ENCODE measurements at regions not wholly inside any gene's neighbourhood (a gene's known extent, or its start where the extent isn't known, plus 50 kb on each side); places are given as distances from the start of the nearest gene placed in this dataset.
A peak's percentile ranks its signal among the peaks of the same experiment; 100 is the strongest.

DNA sequence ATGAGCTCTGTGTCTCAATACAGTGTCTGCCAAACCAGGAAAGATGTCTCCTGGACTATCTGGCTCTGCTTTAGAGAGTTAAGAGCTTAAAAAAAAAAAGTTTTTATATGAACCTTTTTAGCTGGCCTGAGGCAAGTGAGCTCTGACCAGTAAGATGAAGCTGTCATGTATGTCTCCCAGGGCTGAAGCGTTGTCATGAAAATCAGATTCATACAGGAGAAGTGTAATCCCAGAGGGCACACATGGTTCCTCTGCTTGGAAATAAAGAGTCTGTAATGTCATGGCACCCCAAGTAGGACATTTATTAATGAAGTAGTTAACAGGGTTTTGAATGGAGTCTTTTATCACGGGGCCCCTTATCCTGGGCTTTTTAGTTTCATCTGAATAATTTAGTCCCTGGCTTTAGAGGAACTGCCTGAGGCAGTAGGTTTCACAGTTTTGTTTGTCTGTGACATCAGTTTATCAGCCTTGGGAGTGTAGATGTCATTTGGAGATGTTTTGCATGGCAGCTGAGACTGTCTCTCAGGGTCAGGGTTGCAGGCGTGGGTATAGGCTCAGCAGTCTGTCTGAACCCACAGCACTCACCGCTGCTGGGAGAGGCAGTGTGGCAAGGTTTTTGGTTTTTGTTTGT, 223.3 kb downstream of the DIRAS2 start:
- DNase-seq (ENCODE audit: low read depth), result no peak

DNA sequence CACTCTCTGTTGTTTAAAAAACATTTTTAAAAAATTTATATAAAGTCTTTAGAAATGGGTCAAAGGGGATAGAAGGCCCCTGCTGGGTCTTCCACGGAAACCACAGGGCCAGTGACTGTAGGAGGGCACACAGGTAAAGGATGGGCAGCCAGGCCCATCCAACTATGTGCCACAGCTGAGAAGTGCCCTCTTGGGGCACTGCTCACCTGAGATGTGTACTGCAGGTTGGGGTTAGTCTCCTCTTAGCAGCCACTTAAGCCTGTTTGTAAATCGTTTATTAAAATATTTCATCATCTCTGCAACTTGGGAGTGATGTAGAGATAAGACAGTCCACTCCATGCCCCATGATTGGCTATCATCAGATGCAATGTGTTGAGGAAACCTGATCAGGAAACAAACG, 222.4 kb downstream of the DIRAS2 start:
- no peak for DNase-seq (ENCODE audit: low read depth)

GRCh38 chr9:90420768-90421513, 221.7 kb downstream of the DIRAS2 start:
- DNase-seq (ENCODE audit: low read depth), result no peak

- no peak for DNase-seq (ENCODE audit: low read depth)
Measured at GRCh38 chr9:90421786-90422185, 220.8 kb downstream of the DIRAS2 start.

GRCh38 chr9:90423661-90424193, 218.9 kb downstream of the DIRAS2 start:
- no peak for DNase-seq (ENCODE audit: low read depth)

GRCh38 chr9:90428517-90428916, 214.1 kb downstream of the DIRAS2 start:
- DNase-seq (ENCODE audit: low read depth), result no peak

DNA sequence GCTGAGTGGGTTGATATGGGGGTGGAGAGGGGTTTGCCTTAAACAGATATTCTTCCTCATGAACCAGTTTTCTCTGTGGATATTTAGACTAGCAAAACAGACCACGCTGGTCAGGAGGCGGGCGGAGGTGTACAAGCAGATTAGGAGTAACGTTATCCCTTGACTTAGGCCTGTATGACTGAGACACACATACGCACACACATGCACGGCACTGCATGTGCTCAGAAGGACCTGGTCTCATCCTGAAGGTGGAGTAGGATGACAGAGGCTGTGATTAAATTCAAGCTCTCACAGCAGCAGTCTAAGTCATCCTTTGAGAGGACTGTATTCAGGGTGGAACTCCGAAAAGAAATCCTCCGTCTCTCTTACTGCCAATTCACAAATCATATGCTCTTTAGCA, 209.7 kb downstream of the DIRAS2 start:
- no peak for DNase-seq (ENCODE audit: low read depth)

GRCh38 chr9:90433398-90433941, 209.2 kb downstream of the DIRAS2 start:
- no peak for DNase-seq (ENCODE audit: low read depth)

GRCh38 chr9:90441814-90442213, 200.8 kb downstream of the DIRAS2 start:
- DNase-seq (ENCODE audit: low read depth), result no peak

DNA sequence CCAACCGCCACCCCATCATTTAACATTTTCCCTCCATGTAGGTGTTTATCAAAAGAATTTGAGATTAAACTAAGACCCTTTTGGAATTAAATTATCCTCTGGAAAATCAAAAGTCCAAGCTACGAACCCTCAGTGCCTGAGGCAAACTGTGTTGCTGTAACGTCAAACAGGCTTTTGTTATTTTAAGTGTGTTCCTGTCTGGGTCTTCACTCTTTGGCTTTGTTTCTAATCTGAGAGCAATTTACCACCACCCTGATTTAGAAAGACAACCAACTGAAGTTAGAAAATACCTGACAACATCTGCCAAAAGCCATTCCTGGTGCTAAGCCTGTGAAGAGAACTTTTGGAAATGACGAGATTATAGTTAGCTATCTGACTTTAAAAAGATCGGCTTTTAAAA, 199.9 kb downstream of the DIRAS2 start:
- no peak for DNase-seq (ENCODE audit: low read depth)

DNA sequence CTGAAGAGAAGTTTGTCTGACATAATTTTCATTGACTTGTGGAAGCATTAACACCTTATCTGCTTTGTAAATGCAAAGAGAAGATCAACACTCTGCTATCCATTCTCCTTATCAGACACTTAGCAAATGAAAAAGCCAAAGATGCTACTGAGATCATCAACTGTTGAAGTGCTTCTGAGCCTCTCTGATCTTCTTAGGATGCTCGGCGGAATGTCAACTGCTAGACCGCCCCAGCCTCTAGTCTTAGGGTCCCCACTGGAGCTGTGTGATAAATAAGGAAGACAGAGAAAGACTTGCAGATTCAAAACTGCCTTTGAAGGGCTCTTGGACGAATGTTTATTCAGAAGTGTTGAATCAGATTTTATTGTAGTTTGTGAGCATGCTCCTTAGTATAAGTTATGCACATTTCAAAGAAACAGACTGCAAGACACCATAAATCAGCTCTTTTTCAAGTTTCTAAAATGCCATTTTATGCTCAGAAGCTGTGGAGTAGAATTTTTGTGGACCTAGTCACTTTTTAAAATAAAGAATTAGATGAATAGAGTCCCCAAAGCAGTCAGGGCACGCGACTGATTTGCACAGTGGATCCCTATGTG, 197.9 kb downstream of the DIRAS2 start:
- DNase-seq (ENCODE audit: low read depth), result no peak

GRCh38 chr9:90445391-90445790, 197.2 kb downstream of the DIRAS2 start:
- DNase-seq (ENCODE audit: low read depth), result no peak

DNA sequence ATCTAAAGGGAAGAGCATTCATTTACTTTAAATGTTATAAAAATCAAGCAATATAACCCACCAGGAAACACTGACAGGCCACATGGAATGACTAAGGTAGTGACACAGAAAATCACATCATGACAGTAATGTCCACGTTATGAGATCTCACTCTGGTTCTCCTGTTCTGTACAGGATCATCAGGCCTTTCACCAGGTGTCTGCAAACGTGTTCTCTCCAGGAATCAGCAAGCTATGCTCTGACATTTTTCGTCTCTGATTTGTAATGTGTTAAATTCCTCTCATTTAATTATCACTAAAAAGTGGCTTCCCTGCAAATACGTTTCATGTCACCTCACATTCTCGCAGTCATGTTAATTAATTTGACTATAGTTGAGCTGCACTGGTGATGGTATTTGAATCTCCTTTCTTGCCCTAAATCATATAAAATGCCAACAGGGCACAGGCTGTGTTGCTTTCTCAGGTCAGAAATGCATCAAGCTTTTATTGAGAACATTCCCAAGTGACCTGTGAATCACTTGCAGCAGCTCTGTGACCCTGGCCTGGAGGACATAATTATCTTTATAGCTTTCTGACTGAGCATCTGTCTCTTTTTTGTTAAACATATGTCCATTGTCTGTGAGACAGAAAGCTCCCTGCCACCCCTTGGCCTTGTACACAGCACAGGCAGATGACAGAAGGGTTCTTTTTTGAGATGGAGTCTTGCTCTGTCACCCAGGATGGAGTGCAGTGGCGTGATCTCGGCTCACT, 196.2 kb downstream of the DIRAS2 start:
- no peak for DNase-seq (ENCODE audit: low read depth)

DNA sequence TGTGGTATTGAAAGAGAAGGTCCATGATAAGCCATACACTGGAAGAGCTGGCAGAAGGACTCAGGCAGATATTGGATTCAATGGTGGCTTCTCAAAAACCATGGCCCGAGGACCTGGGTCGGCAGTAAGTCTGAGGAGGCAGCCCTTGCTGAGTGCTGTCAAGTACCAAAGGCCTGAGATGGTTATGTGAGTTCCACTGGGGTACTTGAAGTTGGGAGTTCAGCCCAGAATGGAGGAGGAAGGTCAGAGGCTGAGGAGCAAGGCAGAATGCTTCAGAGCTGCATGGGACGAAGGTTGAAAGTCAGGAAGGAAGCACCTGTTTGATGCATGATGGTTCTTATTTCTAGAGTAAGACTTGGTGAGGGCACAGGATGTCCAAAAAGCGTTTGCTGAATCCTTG, 194.9 kb downstream of the DIRAS2 start:
- no peak for DNase-seq (ENCODE audit: low read depth)

- no peak for DNase-seq (ENCODE audit: low read depth)
Measured at GRCh38 chr9:90449213-90449925, 193.3 kb downstream of the DIRAS2 start.

- no peak for DNase-seq (ENCODE audit: low read depth)
Measured at GRCh38 chr9:90451804-90452203, 190.8 kb downstream of the DIRAS2 start.

GRCh38 chr9:90455316-90455715, 187.3 kb downstream of the DIRAS2 start:
- DNase-seq (ENCODE audit: low read depth), result no peak

DNA sequence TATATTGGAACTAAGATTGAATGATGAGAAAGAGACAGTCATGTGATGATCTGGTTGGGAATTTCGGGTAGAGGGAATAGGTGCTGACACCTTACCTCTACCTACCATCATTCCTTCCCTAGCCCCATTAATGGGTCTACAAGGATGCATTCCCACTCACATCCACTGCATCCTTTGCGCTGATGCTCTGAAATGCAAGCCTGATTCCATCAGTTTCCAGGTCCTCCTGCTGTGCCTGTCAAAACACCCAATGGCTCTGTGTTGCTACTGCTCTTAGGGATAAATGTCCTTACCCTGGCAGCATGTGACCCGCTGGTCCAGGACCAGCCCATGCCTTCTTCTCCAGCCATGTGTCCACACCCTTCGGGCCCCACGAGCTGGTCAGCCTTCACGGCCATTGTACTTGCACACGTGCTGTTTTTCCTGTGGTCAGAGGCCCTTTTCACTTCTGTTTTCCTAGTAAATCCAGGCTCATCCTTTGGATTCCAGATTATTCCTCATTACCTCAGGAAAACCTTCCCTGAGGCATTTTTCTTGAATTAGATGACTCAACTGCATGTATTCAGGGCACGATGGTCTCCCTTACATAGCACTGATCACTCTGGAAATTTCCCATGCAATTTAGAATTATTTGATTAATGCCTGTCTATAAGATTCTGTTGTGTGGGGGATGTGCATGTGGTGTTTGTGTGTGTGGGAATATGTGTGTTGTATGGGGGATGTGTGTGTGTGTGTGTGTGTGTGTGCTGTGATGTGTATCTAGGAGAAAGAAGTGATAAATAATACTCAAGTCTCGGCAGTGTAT, 185.0 kb downstream of the DIRAS2 start:
- no peak for DNase-seq (ENCODE audit: low read depth)

DNA sequence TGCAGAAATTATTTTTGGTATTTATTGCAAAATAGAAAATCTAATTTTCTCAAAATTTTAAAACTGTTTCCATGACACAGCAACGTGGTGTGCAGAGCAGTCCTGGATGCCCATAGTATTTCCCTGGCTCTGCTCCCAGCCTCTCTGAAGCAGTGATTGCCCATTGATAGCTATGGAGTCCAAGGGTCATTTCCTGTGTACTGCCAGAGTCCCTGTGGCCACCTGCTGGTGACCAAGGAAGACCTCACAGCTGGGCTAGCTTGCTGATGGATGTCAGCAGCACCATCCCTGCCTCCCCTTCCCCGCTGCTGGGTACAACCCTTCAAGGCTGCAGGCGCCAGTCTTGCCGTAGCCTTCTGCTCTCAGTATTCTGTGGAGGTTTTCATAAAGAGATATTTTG, 184.1 kb downstream of the DIRAS2 start:
- peak; percentile 8 for DNase-seq (ENCODE audit: low read depth)

DNA sequence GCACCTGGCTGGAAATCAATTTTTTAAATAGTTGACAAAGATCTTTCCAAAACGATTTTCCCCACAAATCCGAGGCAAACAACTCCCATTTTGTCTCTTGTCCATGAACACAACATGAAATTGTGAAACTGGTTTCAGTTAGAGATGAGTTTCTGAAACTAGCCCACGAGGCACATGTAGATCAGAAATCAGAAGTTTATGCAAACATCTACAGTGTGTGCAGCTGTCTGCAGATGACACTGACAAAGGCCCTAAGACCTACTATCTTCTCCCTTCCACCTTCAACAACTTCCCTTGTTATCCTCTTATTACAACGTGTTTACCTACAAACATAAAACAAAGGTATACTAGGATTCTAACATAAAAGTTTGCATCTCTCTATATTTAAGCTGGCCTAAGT, 183.3 kb downstream of the DIRAS2 start:
- DNase-seq (ENCODE audit: low read depth), result no peak

DNA sequence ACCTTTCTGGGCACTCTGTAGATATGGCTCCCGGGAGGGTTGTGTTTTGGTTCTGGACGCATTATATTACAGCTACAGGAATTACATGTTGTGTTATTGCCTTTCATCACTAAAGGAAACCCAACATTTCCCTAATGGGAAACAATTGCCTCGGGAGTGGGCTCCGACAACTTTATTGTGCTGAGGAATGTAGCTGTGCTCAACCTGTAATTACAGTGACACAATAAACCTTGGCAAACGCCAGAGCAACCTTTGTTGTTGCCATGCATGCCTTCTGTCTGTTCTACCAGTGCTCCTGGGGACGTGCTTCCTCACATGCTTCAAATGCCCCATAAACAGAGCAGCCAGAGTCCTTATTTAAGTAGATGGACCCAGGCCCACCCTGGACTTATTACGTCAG, 182.4 kb downstream of the DIRAS2 start:
- no peak for DNase-seq (ENCODE audit: low read depth)

All from ELR (cell line).